ENCODE measurements at regions not wholly inside any gene's neighbourhood (a gene's known extent, or its start where the extent isn't known, plus 50 kb on each side); places are given as distances from the start of the nearest gene placed in this dataset.
"Not testable (repeated sequence)": the region's sequence is repeated elsewhere in the genome, so short reads cannot be mapped to it uniquely, and the experiment has no call there.

DNA sequence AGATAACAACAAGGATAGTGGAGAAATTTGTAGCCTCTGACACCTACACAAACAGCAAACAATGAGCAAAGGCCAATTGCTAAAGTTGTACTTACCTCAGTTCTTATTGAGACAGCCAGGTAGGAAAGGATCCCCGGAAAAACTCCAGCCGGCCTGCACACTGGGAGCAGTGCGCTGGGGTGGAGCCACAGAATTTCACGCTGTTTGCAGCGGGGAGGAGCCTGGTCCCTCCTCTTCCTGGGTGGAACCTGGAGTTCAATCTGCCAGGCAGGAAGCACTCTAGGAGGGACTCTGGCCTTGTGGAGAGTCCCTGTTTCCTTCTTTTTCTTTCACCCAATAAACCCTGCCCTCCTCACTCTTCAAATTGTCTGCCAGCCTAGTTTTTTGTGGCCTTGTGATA lies 382.6 kb upstream of the TGIF2LX start:
- H3K4me3 ChIP-seq; DNase-seq; H3K36me3 ChIP-seq; H3K27me3 ChIP-seq (replicated peaks in 1 of 7); intact Hi-C loops (cut with DNase I; ENCODE audit: low total_unique reads); H3K4me1 ChIP-seq; H3K9me3 ChIP-seq; H3K27ac ChIP-seq: not testable (repeated sequence)
- WGBS, 5 donors, result 40 to 93% (median 91%) methylated on average over 2 to 5 of the region's 5 CpGs; no CpG with 5 or more reads in 1 of the 5 donors

DNA sequence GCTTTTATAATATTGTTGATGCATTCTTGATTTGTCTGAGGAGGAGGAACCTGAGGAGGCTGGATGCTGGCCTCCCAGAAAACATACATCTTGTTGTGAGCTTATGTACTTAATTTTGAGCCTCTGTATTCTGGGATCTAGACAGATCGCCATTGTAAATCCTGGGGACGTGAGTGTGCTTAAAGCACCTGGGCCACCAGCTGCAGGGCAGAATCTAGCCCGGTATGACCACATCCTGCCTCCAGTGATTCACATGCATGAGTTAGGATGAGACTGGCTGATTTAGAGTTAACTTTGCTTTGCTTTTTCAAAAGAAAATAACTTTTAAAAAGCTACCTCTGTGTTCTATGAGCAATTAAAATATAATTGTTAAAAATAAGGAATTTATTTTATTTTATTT lies 364.6 kb upstream of the TGIF2LX start:
- WGBS, 5 donors, result 63 to 86% (median 72%) methylated on average over 3 of the region's 3 CpGs
- not testable (repeated sequence) for H3K9me3 ChIP-seq

DNA sequence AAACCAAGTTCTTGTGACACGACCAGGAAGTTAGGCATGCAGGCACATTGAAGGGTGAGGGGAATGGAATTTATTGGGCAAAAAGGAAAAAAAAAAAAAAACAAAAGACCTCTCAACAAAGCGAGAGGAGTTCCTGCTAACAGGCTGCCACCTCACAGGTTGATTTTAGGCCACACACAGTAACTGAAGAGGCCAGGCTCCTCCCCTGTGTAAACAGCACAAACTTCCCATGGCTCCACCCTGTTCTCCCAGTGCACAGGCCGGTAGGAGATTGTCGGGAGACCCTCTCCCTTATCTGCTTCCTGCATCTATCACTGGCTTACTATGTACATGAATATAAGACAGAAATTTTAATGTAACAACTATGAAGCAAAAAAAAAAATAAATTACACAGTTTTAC lies 359.6 kb upstream of the TGIF2LX start:
- 42 to 80% (median 61%) methylated on average over 2 to 4 of the region's 4 CpGs for WGBS, 5 donors
- H3K27ac ChIP-seq; intact Hi-C loops (cut with DNase I; ENCODE audit: low total_unique reads); H3K36me3 ChIP-seq; H3K27me3 ChIP-seq (replicated peaks in 1 of 7); H3K4me1 ChIP-seq; H3K4me3 ChIP-seq; H3K9me3 ChIP-seq; DNase-seq: not testable (repeated sequence)

More for the DNA sequence above, 364.6 kb upstream of the TGIF2LX start:
- intact Hi-C loops (cut with DNase I; ENCODE audit: low total_unique reads); DNase-seq; H3K27ac ChIP-seq; H3K27me3 ChIP-seq (replicated peaks in 1 of 7); H3K4me3 ChIP-seq; H3K4me1 ChIP-seq; H3K36me3 ChIP-seq: not testable (repeated sequence)

DNA sequence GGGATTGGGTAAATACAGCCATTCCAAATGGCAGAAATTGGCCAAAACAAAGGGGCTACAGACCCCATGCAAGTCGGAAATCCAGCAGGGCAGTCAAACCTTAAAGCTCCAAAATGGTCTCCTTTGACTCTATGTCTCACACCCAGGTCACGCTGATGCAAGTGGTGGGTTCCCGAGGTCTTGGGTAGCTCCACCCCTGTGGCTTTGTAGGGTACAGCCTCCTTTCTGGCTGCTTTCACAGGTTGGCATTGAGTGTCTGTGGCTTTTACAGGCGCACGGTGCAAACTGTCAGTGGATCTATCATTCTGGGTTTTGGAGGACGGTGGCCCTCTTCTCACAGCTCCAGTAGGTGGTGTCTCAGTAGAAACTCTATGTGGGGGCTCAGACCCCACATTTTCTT lies 358.6 kb upstream of the TGIF2LX start:
- intact Hi-C loops (cut with DNase I; ENCODE audit: low total_unique reads); H3K9me3 ChIP-seq: not testable (repeated sequence)
- WGBS, 5 donors, result 89 to 97% (median 93%) methylated on average over 5 to 6 of the region's 6 CpGs; no CpG with 5 or more reads in 1 of the 5 donors

DNA sequence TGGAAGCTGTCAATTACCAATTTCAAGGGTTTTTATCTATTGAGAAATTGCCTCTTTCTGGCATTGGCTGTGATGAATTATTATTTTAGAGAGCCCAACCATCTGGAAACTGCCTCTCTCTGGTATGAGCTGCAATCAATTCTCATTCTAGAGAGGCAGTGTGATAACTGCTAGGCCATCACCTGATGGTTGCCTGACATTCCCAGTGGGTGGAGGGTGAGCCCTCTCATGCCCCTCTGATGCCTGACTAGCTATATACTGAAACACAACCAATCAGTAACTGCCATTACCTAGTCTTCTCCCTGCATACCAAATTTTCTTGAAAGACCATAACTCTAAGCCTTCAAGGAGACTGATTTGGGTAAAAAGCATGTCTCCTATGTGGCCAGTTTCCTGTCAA lies 353.9 kb upstream of the TGIF2LX start:
- H3K4me1 ChIP-seq; H3K27ac ChIP-seq; H3K9me3 ChIP-seq; H3K36me3 ChIP-seq; H3K27me3 ChIP-seq (replicated peaks in 1 of 7); intact Hi-C loops (cut with DNase I; ENCODE audit: low total_unique reads); H3K4me3 ChIP-seq; DNase-seq: not testable (repeated sequence)

More for the DNA sequence above, 358.6 kb upstream of the TGIF2LX start:
- not testable (repeated sequence) for H3K4me1 ChIP-seq; H3K27me3 ChIP-seq (replicated peaks in 1 of 7); H3K27ac ChIP-seq; H3K4me3 ChIP-seq; DNase-seq; H3K36me3 ChIP-seq

DNA sequence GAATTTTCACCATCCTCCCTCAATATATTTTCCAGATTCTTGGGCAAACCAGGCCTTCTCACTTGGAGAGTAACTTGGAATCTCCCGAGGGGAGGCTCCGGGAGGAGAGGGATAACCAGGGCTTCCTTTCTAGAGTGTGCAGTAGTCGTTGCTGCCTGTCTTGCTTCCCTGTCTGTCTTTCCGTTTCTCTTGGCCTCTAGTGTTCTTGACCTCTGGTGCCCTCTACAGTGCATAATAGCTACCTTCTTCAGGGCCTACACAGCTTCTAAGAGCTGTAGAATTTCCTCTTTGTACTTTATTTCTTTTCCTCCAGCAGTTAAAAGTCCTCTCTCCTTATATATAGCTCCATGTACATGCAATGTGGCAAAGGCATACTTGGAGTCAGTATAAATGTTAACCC lies 339.8 kb upstream of the TGIF2LX start:
- H3K27me3 ChIP-seq (replicated peaks in 1 of 7); H3K36me3 ChIP-seq; H3K4me3 ChIP-seq; H3K4me1 ChIP-seq; DNase-seq; intact Hi-C loops (cut with DNase I; ENCODE audit: low total_unique reads); H3K9me3 ChIP-seq; H3K27ac ChIP-seq: not testable (repeated sequence)
- 44 to 62% (median 53%) methylated on average over 4 of the region's 4 CpGs for WGBS, 5 donors

DNA sequence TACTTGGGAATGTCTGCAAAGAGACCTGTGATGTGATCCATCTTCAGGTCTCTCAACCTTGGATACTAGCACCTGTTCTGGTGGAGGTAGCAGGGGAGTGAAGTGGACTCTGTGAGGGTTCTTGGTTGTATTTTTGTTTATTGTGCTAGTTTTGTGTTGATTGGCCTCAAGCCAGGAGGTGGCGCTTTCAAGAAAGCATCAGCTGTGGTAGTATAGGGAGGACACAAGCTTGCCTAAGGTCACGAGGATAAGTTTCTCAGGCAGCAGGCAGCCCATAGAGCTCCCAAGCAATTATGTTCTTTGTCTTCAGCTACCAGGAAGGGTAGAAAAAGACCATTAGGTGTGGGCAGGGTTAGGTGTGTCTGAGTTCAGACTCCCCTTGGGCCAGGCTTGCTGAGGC lies 289.9 kb upstream of the TGIF2LX start:
- H3K4me3 ChIP-seq; H3K27me3 ChIP-seq (replicated peaks in 1 of 7); intact Hi-C loops (cut with DNase I; ENCODE audit: low total_unique reads); H3K4me1 ChIP-seq; DNase-seq; H3K9me3 ChIP-seq; H3K36me3 ChIP-seq; H3K27ac ChIP-seq: not testable (repeated sequence)
- 67 to 100% (median 75%) methylated on average over 1 to 2 of the region's 2 CpGs for WGBS, 5 donors

DNA sequence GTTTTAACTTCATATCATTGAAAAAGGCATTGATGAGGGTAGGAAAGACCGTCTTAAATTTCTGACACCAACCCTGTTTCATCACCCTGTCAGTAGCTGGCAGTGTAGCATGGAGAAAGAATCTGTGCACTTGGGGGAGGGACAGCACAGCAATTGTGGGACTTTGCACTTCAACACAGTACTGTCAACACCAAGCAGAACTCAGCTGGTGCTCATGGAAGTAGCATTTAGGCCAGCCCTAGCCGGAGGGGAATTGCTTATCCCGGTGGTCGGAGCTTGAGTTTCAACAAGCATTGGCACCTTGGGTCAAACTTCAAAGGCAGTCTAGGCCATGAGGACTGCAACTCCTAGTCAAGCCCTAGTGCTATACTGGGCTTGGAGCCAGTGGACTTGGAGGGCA lies 285.8 kb upstream of the TGIF2LX start:
- H3K27ac ChIP-seq; H3K4me3 ChIP-seq; H3K9me3 ChIP-seq; DNase-seq; H3K27me3 ChIP-seq (replicated peaks in 1 of 7); H3K36me3 ChIP-seq; H3K4me1 ChIP-seq; intact Hi-C loops (cut with DNase I; ENCODE audit: low total_unique reads): not testable (repeated sequence)
- 76 to 88% (median 82%) methylated on average over 1 to 4 of the region's 4 CpGs for WGBS, 5 donors

DNA sequence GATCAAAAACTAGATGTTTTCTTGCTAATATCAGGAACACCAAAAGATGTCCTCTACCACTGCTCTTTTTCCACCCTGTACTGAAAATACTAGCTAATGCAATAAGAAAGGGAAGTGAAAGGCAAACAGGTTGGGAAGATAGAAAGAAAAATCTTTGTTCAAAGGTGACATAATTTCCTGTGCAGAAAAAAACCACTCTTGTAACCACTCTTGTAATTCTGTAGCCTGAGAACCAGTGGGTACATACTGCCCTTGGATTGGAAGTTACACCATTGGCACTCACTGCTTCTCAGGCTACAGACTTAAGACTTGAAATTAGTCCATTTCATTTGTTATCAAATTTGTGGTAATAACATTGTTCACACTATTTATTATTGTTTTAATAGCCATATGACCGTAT lies 263.0 kb upstream of the TGIF2LX start:
- H3K4me3 ChIP-seq; DNase-seq; H3K27me3 ChIP-seq (replicated peaks in 1 of 7); H3K9me3 ChIP-seq; H3K27ac ChIP-seq; H3K4me1 ChIP-seq; intact Hi-C loops (cut with DNase I; ENCODE audit: low total_unique reads); H3K36me3 ChIP-seq: not testable (repeated sequence)
- 86 to 100% (median 100%) methylated on average over 1 of the region's 1 CpG; no CpG with 5 or more reads in 1 of the 5 donors for WGBS, 5 donors

DNA sequence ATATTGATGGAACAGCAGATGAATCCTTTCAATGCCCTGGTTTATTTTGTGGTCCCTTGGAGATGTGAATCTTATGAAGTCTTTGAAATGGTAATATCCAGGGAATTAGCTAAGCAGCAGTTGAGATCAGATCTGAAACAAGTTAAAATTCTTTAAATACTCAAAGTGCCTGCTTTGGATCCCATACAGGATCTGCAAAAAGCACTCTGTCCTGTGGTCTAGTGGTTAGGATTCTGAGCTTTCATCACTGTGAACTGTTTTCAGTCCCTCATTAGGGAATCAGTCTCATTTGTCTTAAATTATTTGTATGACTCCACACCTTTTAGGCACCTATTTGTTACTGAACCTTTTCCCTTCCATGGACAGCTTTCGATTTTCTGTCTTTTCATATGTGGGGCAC lies 215.2 kb upstream of the TGIF2LX start:
- H3K27me3 ChIP-seq (replicated peaks in 1 of 7); H3K9me3 ChIP-seq; H3K27ac ChIP-seq; H3K4me1 ChIP-seq; H3K36me3 ChIP-seq; DNase-seq; H3K4me3 ChIP-seq; intact Hi-C loops (cut with DNase I; ENCODE audit: low total_unique reads): not testable (repeated sequence)
- WGBS, 5 donors, result no CpG with 5 or more reads among the region's 1 CpG

DNA sequence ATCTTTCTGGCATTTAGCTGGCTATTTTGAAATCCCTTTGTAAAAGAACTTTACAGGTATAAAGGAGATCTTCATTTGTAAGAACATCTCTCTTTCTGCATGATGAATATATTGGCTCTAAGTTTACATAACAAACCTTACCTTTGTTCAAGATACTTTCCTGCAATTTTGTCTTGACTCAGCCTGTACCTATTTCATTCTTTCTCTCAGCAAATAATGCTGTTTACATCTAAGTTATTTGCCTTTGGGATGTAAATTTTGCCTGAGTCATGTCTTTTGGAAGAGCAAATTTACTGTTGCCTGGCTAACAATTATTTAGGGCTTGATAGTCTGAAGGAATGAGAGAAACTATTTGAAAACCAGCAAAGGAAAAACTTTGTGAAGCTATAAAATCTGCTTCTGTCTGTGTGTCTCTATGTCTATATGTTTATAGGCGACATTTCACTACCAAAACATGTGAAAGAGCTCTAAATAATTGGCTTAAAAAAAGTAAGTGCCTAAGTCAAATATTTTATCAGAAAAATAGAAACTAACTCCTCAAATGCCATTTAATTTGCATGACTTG lies 214.3 kb upstream of the TGIF2LX start:
- H3K9me3 ChIP-seq; H3K4me3 ChIP-seq; H3K27ac ChIP-seq; intact Hi-C loops (cut with DNase I; ENCODE audit: low total_unique reads); H3K36me3 ChIP-seq; H3K27me3 ChIP-seq (replicated peaks in 1 of 7); H3K4me1 ChIP-seq; DNase-seq: not testable (repeated sequence)
- 25 to 33% (median 30%) methylated on average over 1 of the region's 1 CpG; no CpG with 5 or more reads in 2 of the 5 donors for WGBS, 5 donors

DNA sequence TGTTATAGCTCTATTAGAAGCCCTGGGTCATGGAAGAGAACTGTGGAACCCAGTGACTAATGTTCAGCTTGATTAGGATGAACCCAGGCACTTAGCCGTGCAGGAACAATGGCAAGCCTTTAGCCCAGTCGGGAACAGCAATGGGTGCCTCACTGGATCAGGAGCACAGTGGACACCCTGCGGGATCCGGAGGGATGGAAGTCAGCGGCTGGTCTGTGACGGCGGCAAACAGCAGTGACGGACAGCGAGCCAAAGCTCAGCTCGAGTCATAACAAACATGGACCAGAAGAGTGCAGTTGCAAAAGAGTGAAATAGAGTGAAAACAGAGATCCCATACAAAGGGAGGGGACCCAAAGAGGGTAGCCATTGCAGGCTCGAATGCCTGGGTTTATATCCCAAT lies 187.3 kb upstream of the TGIF2LX start:
- H3K4me1 ChIP-seq; H3K27me3 ChIP-seq (replicated peaks in 1 of 7); DNase-seq; H3K4me3 ChIP-seq; intact Hi-C loops (cut with DNase I; ENCODE audit: low total_unique reads); H3K36me3 ChIP-seq; H3K27ac ChIP-seq; H3K9me3 ChIP-seq: not testable (repeated sequence)
- 85 to 94% (median 92%) methylated on average over 11 of the region's 11 CpGs for WGBS, 5 donors

Measured in spleen (tissue), 11 donors.